Mucosa of descending colon (tissue), 3 donors: ENCODE measurements at regions not wholly inside any gene's neighbourhood (a gene's known extent, or its start where the extent isn't known, plus 50 kb on each side); places are given as distances from the start of the nearest gene placed in this dataset.

ENCODE experiments used
- ATAC-seq: fragments of 200-7000 bp; cut with Tn5 transposase; one replicate; pipeline ENCODE4 v1.9.1; 2020; ENCODE audit warnings: mild to moderate bottlenecking, moderate library complexity
- DNase-seq, 3 donors: peaks; one replicate each; pipeline ENCODE4 v3.0.0-alpha.2; 2020
- H3K36me3 ChIP-seq: fragments of 200-600 bp; one replicate; pipeline ENCODE4 v1.8.0; 2021; ENCODE audit warnings: low read depth, mild to moderate bottlenecking
- H3K4me1 ChIP-seq: fragments of 200-600 bp; one replicate; pipeline ENCODE4 v1.8.0; 2021; ENCODE audit warnings: low read depth, mild to moderate bottlenecking
- H3K4me3 ChIP-seq: fragments of 200-600 bp; one replicate; pipeline ENCODE4 v1.8.0; 2021; ENCODE audit warnings: mild to moderate bottlenecking
- H3K9me3 ChIP-seq: fragments of 200-600 bp; one replicate; pipeline ENCODE4 v1.8.0; 2021; ENCODE audit warnings: mild to moderate bottlenecking
- intact Hi-C, 2 donors: fragments of 100-400 bp; cut with DNase I in 1 of 2; cut with micrococcal nuclease in 1 of 2; formaldehyde crosslinking; loops; one replicate each; pipeline versions ENCODE4 v1.11.0 to v1.11.1; 2022; cut with DNase I, micrococcal nuclease
- TF ChIP-seq, protein P1 (sequence below): fragments of 200-600 bp; IDR thresholded peaks from one replicate; pipeline ENCODE4 v1.8.0; 2022; ENCODE audit warnings: antibody characterized with exemption, mild to moderate bottlenecking
- donor health status: DM: no; HTN: no; CAD: no; lungs with moderate emphysema.
- donor health status: DM: no; HTN: no; CAD: no.
- donor health status: DM: no; HTN: yes; CAD: no.

DNA sequence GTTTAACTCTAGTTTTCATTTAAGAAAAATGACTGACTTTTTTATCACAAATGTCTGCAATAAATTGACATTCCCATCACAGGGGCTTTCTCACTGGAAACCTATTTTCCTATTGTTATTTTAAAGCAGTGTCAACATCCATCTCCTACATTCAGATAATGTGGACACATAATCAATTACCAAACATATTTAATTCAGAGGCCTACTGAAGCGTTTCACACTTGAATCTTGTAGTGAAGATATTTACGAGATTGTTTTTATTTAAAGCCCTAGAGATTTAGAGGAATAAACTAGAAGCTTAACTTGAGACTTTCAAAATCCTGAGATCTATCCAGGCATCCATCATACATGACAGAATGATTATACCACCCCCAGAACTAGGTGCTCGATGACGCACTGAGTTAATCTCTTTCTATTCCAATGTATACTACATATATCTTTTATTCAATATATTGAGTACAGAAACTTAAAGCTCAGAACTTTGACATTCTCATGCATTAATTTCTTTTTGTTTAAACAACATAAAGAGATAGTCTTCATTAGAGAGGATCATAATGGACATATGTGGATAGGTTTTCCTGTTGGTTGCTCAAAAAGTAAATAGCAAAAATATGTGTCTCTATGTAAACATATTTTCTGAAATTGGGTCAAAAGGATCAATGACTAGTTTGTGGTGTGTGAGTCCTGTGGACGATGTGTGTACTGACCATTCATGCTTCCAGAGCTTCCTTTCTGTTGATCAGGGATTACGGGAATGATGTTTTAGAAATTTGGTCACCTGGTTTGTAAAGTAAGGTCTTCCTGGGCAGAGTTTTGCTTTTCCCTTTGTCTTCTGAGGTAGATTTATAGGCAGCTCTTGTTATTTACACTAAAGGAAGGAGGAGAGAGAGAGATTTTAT lies 171.5 kb upstream of the HMCN1 start:
- Histone ChIP-seq H3K36me3 (no peaks in the 10 kb centered on the region), H3K4me3 (no peak overlapping the region), H3K9me3 (no peaks in the 10 kb centered on the region), H3K4me1 (peaks cover 24% of the 10 kb centered on the region)
- TF ChIP-seq, protein P1, sequence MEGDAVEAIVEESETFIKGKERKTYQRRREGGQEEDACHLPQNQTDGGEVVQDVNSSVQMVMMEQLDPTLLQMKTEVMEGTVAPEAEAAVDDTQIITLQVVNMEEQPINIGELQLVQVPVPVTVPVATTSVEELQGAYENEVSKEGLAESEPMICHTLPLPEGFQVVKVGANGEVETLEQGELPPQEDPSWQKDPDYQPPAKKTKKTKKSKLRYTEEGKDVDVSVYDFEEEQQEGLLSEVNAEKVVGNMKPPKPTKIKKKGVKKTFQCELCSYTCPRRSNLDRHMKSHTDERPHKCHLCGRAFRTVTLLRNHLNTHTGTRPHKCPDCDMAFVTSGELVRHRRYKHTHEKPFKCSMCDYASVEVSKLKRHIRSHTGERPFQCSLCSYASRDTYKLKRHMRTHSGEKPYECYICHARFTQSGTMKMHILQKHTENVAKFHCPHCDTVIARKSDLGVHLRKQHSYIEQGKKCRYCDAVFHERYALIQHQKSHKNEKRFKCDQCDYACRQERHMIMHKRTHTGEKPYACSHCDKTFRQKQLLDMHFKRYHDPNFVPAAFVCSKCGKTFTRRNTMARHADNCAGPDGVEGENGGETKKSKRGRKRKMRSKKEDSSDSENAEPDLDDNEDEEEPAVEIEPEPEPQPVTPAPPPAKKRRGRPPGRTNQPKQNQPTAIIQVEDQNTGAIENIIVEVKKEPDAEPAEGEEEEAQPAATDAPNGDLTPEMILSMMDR = no peak
- intact Hi-C loops = no loop called here
- ATAC-seq = no peak
- no peak for DNase-seq

DNA sequence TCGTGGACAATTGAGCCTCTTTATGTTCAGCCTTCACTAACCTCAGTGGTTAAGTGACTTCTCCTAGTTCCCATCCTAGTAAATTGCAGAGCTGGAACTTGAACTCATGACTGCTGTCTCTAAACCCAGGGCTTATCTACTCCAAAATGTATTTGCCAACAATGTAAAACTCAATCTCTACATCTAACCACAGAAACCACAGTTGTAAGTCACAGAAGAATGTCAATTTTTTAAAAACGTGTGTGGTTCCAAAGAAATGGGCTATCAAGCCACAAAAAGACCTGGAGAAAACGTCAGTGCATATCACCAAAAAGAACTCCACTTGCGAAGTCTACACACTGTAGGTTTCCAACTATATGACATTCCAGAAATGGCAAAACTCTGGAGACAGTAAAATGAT lies 172.6 kb upstream of the HMCN1 start:
- H3K9me3 ChIP-seq = no peaks in the 10 kb centered on the region
- no peaks in the 10 kb centered on the region for H3K36me3 ChIP-seq
- ATAC-seq (no peak), DNase-seq (no peak)
- no peak overlapping the region for H3K4me3 ChIP-seq
- intact Hi-C loops = no loop called here
- TF ChIP-seq, protein P1 = no peak
- peaks cover 14% of the 10 kb centered on the region for H3K4me1 ChIP-seq

DNA sequence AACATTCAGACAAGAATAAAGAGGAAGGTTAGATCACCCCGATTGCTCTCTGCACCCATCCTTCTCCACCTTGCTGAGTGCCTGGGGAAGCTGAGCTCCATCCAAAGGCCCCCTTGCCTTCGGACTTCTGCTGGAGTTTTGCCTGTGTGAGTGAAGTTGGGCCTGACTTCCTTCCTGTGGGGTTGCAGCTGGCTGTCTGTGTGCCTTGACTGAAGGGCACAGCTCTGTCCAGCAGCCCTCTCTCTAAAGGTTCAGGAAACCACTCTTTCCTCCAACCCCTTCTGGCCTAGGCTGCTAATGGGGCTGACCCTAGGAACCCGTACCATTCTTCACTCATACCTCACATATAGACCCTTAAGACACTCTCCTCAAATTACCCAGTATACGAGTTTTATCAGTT lies 173.4 kb upstream of the HMCN1 start:
- no peaks in the 10 kb centered on the region for H3K9me3 ChIP-seq
- H3K4me1 ChIP-seq = peaks cover 14% of the 10 kb centered on the region
- peak; percentile 10 for ATAC-seq
- no peak overlapping the region for H3K4me3 ChIP-seq
- intact Hi-C loops = no loop called here
- H3K36me3 ChIP-seq = no peaks in the 10 kb centered on the region
- TF ChIP-seq, protein P1 = no peak
- no peak for DNase-seq

DNA sequence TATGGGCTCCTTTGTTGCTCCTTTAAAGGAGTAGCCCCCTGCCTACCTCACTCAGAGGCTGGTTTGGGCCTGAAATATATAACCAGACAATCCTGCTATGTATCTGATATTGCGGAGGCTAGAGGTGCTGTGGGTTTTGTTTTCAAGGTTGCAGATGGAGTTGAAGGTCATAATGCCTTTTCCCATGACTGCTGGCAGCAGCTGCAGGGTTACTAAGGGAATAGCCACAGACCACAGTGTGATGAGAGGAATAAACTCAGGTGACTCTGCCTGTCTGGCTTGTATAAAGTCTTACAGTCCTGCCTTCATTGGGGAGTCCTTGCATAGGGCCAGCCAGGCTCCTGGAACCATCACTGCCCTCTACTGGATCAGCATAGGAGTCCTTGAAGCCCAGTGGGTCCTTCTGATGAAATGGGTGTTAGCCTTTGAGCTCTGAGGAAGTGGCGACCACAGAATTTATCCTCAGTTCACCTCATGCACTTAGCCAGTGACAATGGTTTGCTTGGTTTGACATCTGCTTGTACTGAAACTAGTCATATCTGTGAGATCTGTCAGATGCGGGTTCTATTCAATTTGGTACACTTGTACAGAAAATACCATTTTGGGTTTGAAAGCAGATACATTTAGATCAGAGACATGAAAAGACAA lies 174.4 kb upstream of the HMCN1 start:
- Histone ChIP-seq H3K4me3 (no peak overlapping the region), H3K36me3 (no peaks in the 10 kb centered on the region), H3K9me3 (no peaks in the 10 kb centered on the region), H3K4me1 (peaks cover 19% of the 10 kb centered on the region)
- TF ChIP-seq, protein P1 = peak; percentile 6
- ATAC-seq = peak; percentile 91
- DNase-seq = peak; percentile 50 to 69 (median 60)
- intact Hi-C loops = no loop called here

DNA sequence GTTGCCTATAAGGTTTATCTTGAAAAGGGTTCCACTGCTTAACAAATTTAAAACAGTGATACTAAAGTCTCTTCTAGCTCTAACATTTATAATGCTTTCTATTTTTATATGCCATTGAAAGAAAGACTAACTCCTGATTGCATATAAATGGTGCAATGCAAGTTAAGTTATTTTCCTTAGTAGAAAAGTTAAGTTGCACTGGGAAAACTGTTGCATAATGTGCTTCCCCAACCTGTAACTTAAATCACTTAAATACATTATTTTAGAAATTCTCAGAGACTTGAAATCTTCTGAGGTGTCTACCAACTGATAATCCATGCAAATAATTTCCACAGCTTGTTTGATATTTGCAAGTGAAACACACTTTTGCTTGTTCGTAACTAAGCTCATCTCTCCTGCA lies 175.0 kb upstream of the HMCN1 start:
- ATAC-seq (no peak), DNase-seq (no peak)
- peaks cover 19% of the 10 kb centered on the region for H3K4me1 ChIP-seq
- intact Hi-C loops = no loop called here
- no peaks in the 10 kb centered on the region for H3K36me3 ChIP-seq
- TF ChIP-seq, protein P1 = no peak
- H3K4me3 ChIP-seq = no peak overlapping the region
- H3K9me3 ChIP-seq = no peaks in the 10 kb centered on the region
